Testis (tissue), 2 donors: ENCODE measurements at regions not wholly inside any gene's neighbourhood (a gene's known extent, or its start where the extent isn't known, plus 50 kb on each side); places are given as distances from the start of the nearest gene placed in this dataset.

ENCODE experiments used
- DNase-seq: peaks from one replicate; pipeline ENCODE4 v3.0.0-alpha.2; 2019
- H3K27ac ChIP-seq, 2 donors: fragments of 200-600 bp; sonication (generic); one replicate each; pipeline ENCODE4 v1.5.1; 2019
- H3K27me3 ChIP-seq: fragments of 200-600 bp; sonication (generic); one replicate; pipeline ENCODE4 v1.5.1; 2019
- H3K36me3 ChIP-seq: fragments of 200-600 bp; sonication (generic); one replicate; pipeline ENCODE4 v1.5.1; 2017; ENCODE audit warnings: low read depth; ENCODE audit errors: missing control alignments
- H3K4me1 ChIP-seq: fragments of 200-600 bp; sonication (generic); one replicate; pipeline ENCODE4 v1.5.1; 2019
- H3K4me3 ChIP-seq, 2 donors: fragments of 200-600 bp; sonication (generic); one replicate each; pipeline ENCODE4 v1.5.1; 2017 to 2019
- H3K9me3 ChIP-seq: fragments of 200-600 bp; sonication (generic); one replicate; pipeline ENCODE4 v1.5.1; 2017
- CTCF ChIP-seq, 3 experiments: fragments of 450-650 bp in 2 of 3; fragments of 200-600 bp in 1 of 3; sonication (generic) in 1 of 3; IDR thresholded peaks; one replicate each; pipeline ENCODE4 v1.5.1; 2016 to 2019; ENCODE audit warnings: antibody characterized with exemption in 3 of 3, mild to moderate bottlenecking in 2 of 3, moderate library complexity in 1 of 3
- POLR2A ChIP-seq: fragments of 450-650 bp; IDR thresholded peaks from one replicate; pipeline ENCODE4 v1.6.1; 2017; ENCODE audit warnings: antibody characterized with exemption, mild to moderate bottlenecking, moderate library complexity
- WGBS, 2 donors: methylation state at CpG; one replicate each; pipeline ENCODE4 v1.1.5; 2018; 5-methylcytosine and 5-hydroxymethylcytosine counted together
- intact Hi-C: fragments of 100-400 bp; cut with DNase I; formaldehyde crosslinking; loops from one replicate; pipeline ENCODE4 v1.15.1; 2023; ENCODE audit warnings: low total_unique reads

DNA sequence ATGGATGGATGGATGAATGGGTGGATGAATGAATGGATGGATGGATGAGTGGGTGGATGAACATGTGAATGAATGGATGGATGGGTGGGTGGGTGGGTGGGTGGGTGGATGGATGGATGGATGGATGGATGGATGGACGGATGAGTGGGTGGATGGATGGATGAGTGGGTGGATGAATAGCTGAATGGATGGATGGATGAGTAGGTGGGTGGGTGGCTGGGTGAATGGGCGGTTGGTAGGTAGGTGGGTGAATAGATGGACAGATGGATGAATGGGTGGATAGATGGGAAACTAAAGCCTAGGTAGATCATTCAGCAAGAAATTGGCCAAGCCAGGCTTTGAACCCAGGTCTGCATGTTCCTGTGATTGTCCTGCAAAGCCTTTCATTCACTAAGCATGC lies 155.6 kb downstream of the WNT5A start:
- Histone ChIP-seq H3K4me1 (peaks cover 6% of the 10 kb centered on the region), H3K36me3 (no peaks in the 10 kb centered on the region), H3K27me3 (no peaks in the 10 kb centered on the region), H3K9me3 (no peaks in the 10 kb centered on the region), H3K27ac (no peak overlapping the region), H3K4me3 (no peak overlapping the region)
- no peak for TF ChIP-seq CTCF (IDR thresholded peaks at IDR 0.05)
- no peak for TF ChIP-seq POLR2A
- WGBS, 2 donors, result 87 to 94% methylated on average over 2 of the region's 2 CpGs
- no peak for DNase-seq
- intact Hi-C loops, result no loop called here

DNA sequence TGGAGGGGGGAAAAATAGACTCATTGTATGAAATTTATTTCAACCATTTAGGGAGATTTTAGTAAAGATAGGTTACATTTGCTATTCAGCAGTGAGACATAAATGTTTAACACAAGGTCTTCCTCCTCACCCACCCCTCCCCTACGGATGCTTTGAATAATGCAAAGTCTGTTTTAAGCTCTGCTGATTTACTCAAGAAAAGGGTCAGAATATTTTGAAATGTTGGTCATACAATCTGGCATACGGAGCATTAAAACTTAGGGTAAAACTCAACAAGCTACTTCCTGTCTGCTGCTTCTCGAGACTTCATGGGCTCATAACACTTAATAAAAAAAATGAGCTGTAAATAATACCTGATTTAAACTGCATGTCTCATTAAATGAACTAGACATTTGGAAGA lies 156.3 kb downstream of the WNT5A start:
- WGBS, 2 donors, result 85 to 92% methylated on average over 3 of the region's 3 CpGs
- intact Hi-C loops, result no loop called here
- no peaks in the 10 kb centered on the region for H3K9me3 ChIP-seq
- H3K36me3 ChIP-seq, result no peaks in the 10 kb centered on the region
- H3K4me3 ChIP-seq, result no peak overlapping the region
- TF ChIP-seq CTCF (IDR thresholded peaks at IDR 0.05), result no peak
- no peak for TF ChIP-seq POLR2A
- DNase-seq, result no peak
- H3K4me1 ChIP-seq, result peaks cover 6% of the 10 kb centered on the region
- H3K27me3 ChIP-seq, result no peaks in the 10 kb centered on the region
- no peak overlapping the region for H3K27ac ChIP-seq

DNA sequence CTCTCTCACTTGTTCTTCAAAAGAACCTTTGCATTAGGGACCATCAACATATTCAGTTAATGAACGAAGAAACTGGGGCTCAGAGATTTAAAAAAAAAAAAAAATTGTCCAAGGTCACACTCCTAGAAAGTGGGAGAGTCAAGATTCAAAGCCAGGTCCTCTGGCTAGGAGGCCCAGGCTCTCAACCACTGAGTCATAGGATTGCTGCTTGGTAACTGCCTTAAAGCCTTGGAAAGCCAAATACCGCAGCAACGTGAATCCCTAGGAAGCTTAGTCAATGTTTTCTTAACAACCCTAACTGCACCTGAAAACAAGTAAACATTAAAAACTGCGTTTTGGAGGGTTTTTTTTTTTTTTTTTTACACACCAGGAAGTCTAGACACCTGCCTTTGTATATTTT lies 156.8 kb downstream of the WNT5A start:
- H3K4me1 ChIP-seq, result peaks cover 6% of the 10 kb centered on the region
- H3K36me3 ChIP-seq, result no peaks in the 10 kb centered on the region
- 68 to 72% methylated on average over 4 of the region's 4 CpGs for WGBS, 2 donors
- H3K27ac ChIP-seq, result no peak overlapping the region
- intact Hi-C loops, result no loop called here
- TF ChIP-seq POLR2A (no peak), CTCF (IDR thresholded peaks at IDR 0.05) (no peak)
- H3K9me3 ChIP-seq, result no peaks in the 10 kb centered on the region
- no peaks in the 10 kb centered on the region for H3K27me3 ChIP-seq
- H3K4me3 ChIP-seq, result no peak overlapping the region
- DNase-seq, result no peak

DNA sequence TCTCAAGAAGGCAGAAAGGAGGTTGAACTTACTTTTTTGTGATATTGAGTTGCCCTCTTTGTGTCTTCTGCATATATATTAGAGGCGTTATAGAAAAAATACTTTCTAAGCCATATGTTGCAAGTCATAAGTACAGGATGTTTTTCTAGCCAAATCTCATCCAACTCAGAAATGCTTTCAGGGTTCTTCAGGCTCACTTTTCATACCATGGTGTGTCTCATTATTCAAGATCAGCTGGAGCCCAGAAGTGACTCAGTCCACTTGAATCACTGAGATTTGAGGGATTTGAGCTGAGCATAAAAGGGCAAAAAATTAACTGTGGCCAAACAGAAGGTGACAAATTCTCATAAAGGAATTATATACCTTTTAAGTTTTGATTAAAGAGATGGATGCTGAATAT lies 157.3 kb downstream of the WNT5A start:
- TF ChIP-seq POLR2A, result no peak
- TF ChIP-seq CTCF (IDR thresholded peaks at IDR 0.05), result no peak
- H3K36me3 ChIP-seq, result no peaks in the 10 kb centered on the region
- intact Hi-C loops, result no loop called here
- H3K4me1 ChIP-seq, result peaks cover 6% of the 10 kb centered on the region
- no peak overlapping the region for H3K4me3 ChIP-seq
- 51 to 68% methylated on average over 1 of the region's 1 CpG for WGBS, 2 donors
- H3K9me3 ChIP-seq, result no peaks in the 10 kb centered on the region
- H3K27me3 ChIP-seq, result no peaks in the 10 kb centered on the region
- DNase-seq, result no peak
- H3K27ac ChIP-seq, result no peak overlapping the region

- WGBS, 2 donors, result 60 to 78% methylated on average over 2 of the region's 2 CpGs
- no peaks in the 10 kb centered on the region for H3K4me1 ChIP-seq
- no peak for TF ChIP-seq POLR2A
- no peaks in the 10 kb centered on the region for H3K27me3 ChIP-seq
- no peak overlapping the region for H3K4me3 ChIP-seq
- H3K27ac ChIP-seq, result no peak overlapping the region
- no peak for DNase-seq
- intact Hi-C loops, result no loop called here
- no peaks in the 10 kb centered on the region for H3K9me3 ChIP-seq
- H3K36me3 ChIP-seq, result no peaks in the 10 kb centered on the region
Observed at GRCh38 chr3:55327131-55327920, 159.8 kb downstream of the WNT5A start.
